Esophagus muscularis mucosa (tissue), 4 donors: ENCODE measurements at regions not wholly inside any gene's neighbourhood (a gene's known extent, or its start where the extent isn't known, plus 50 kb on each side); places are given as distances from the start of the nearest gene placed in this dataset.

Experiments used
- DNase-seq: peaks from one replicate; pipeline ENCODE4 v3.0.0-alpha.2; 2017; ENCODE audit errors: extremely low spot score
- H3K27ac ChIP-seq, 4 donors: fragments of 200-600 bp; sonication (generic); replicated peaks in 1 of 4; 1 replicate in 3 of 4; 2 replicates in 1 of 4; pipeline ENCODE4 v1.5.1; 2016 to 2019; ENCODE audit warnings: mild to moderate bottlenecking in 1 of 4
- H3K27me3 ChIP-seq, 4 donors: fragments of 200-600 bp; sonication (generic); one replicate each; pipeline versions ENCODE4 v1.5.1 to v1.6.0; 2016 to 2019
- H3K36me3 ChIP-seq, 4 donors: fragments of 200-600 bp; sonication (generic); one replicate each; pipeline ENCODE4 v1.5.1; 2016 to 2019
- H3K4me1 ChIP-seq, 4 donors: fragments of 200-600 bp; sonication (generic); one replicate each; pipeline ENCODE4 v1.5.1; 2016 to 2019
- H3K4me3 ChIP-seq, 4 donors: fragments of 200-600 bp; sonication (generic); 1 replicate in 2 of 4; 2 replicates in 2 of 4; pipeline ENCODE4 v1.5.1; 2016 to 2019; ENCODE audit warnings: mild to moderate bottlenecking in 4 of 4, moderate library complexity in 1 of 4
- H3K9me3 ChIP-seq, 4 donors: fragments of 200-600 bp; sonication (generic); 1 replicate in 3 of 4; 2 replicates in 1 of 4; pipeline ENCODE4 v1.5.1; 2016 to 2019
- CTCF ChIP-seq, 3 experiments: fragments of 200-600 bp in 2 of 3; fragments of 450-650 bp in 1 of 3; sonication (generic) in 2 of 3; IDR thresholded peaks; one replicate each; pipeline ENCODE4 v1.5.1; 2017 to 2019; ENCODE audit warnings: antibody characterized with exemption in 3 of 3, mild to moderate bottlenecking in 2 of 3, moderate library complexity in 1 of 3
- EP300 ChIP-seq: sonication (generic); formaldehyde crosslinking; IDR thresholded peaks from one replicate; pipeline ENCODE4 v1.6.1; 2017; ENCODE audit warnings: antibody characterized with exemption
- POLR2A ChIP-seq: fragments of 450-650 bp; IDR thresholded peaks from one replicate; pipeline ENCODE4 v1.6.1; 2017; ENCODE audit warnings: antibody characterized with exemption, moderate library complexity, mild to moderate bottlenecking, low read depth
- POLR2AphosphoS5 ChIP-seq, 2 donors: sonication (generic); formaldehyde crosslinking; IDR thresholded peaks; one replicate each; pipeline ENCODE4 v1.6.1; 2017; ENCODE audit warnings: antibody characterized with exemption in 2 of 2
- WGBS: methylation state at CpG from one replicate; pipeline ENCODE4 v1.1.5; 2018; 5-methylcytosine and 5-hydroxymethylcytosine counted together
- intact Hi-C: fragments of 100-400 bp; cut with DNase I; formaldehyde crosslinking; loops from one replicate; pipeline ENCODE4 v1.15.1; 2023

- intact Hi-C loops = no loop called here
- H3K27me3 ChIP-seq = no peaks in the 10 kb centered on the region
- no peak for TF ChIP-seq POLR2A
- TF ChIP-seq POLR2AphosphoS5 (IDR thresholded peaks at IDR 0.05) = no peak
- no peak for TF ChIP-seq CTCF (IDR thresholded peaks at IDR 0.05)
- TF ChIP-seq EP300 = no peak
Observed at GRCh38 chr5:160905285-160905684, 53.3 kb upstream of the ATP10B start.

GRCh38 chr5:160904591-160904990, 52.6 kb upstream of the ATP10B start:
- H3K4me1 ChIP-seq = no peaks in the 10 kb centered on the region
- no peaks in the 10 kb centered on the region for H3K9me3 ChIP-seq
- no peaks in the 10 kb centered on the region for H3K36me3 ChIP-seq
- intact Hi-C loops = no loop called here
- 49% methylated on average over 3 of the region's 3 CpGs for WGBS
- DNase-seq = no peak
- no peak overlapping the region for H3K27ac ChIP-seq
- no peaks in the 10 kb centered on the region for H3K27me3 ChIP-seq
- H3K4me3 ChIP-seq = no peak overlapping the region
- no peak for TF ChIP-seq POLR2A
- no peak for TF ChIP-seq EP300
- no peak for TF ChIP-seq POLR2AphosphoS5 (IDR thresholded peaks at IDR 0.05)
- TF ChIP-seq CTCF (IDR thresholded peaks at IDR 0.05) = no peak

More at GRCh38 chr5:160905285-160905684, 53.3 kb upstream of the ATP10B start:
- H3K9me3 ChIP-seq = no peaks in the 10 kb centered on the region
- H3K27ac ChIP-seq = no peak overlapping the region
- H3K36me3 ChIP-seq = no peaks in the 10 kb centered on the region
- DNase-seq = no peak
- no peaks in the 10 kb centered on the region for H3K4me1 ChIP-seq
- 89% methylated on average over 1 of the region's 1 CpG for WGBS
- no peak overlapping the region for H3K4me3 ChIP-seq

DNA sequence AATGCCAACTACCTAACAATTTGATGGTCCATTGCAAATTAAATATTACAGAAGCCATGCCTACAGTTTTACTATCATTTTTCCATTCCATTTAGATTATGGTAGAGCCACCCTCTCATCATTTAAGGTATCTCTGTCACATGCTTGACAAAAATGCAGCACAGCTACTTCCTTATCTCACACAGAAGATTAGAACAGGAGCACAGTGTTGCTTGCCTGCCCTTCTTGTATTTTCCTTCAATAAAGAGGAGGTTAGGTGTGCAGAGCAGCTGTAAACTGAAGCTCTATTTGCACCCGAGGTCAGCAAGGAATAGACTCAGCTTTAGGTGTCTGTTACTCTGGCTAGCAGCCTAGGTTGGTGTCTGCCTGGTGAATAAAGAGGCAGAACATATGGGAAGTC, 51.5 kb upstream of the ATP10B start:
- no peak for DNase-seq
- Histone ChIP-seq H3K27me3 (no peaks in the 10 kb centered on the region), H3K4me1 (no peaks in the 10 kb centered on the region), H3K27ac (no peak overlapping the region), H3K36me3 (no peaks in the 10 kb centered on the region), H3K4me3 (no peak overlapping the region), H3K9me3 (no peaks in the 10 kb centered on the region)
- 18% methylated on average over 1 of the region's 1 CpG for WGBS
- intact Hi-C loops = no loop called here
- TF ChIP-seq CTCF (IDR thresholded peaks at IDR 0.05) (no peak), POLR2A (no peak), EP300 (no peak), POLR2AphosphoS5 (IDR thresholded peaks at IDR 0.05) (no peak)

GRCh38 chr5:160903076-160903475, 51.1 kb upstream of the ATP10B start:
- Histone ChIP-seq H3K4me3 (no peak overlapping the region), H3K9me3 (no peaks in the 10 kb centered on the region), H3K4me1 (no peaks in the 10 kb centered on the region), H3K27ac (no peak overlapping the region), H3K27me3 (no peaks in the 10 kb centered on the region), H3K36me3 (no peaks in the 10 kb centered on the region)
- TF ChIP-seq POLR2A = no peak
- TF ChIP-seq POLR2AphosphoS5 (IDR thresholded peaks at IDR 0.05) = no peak
- TF ChIP-seq CTCF (IDR thresholded peaks at IDR 0.05) = no peak
- no peak for TF ChIP-seq EP300
- WGBS = 61% methylated on average over 3 of the region's 3 CpGs
- intact Hi-C loops = no loop called here
- DNase-seq = no peak
